ENCODE measurements at regions not wholly inside any gene's neighbourhood (a gene's known extent, or its start where the extent isn't known, plus 50 kb on each side); places are given as distances from the start of the nearest gene placed in this dataset.
"Not testable (repeated sequence)": the region's sequence is repeated elsewhere in the genome, so short reads cannot be mapped to it uniquely, and the experiment has no call there.

- DNase-seq = not testable (repeated sequence)
Measured at GRCh38 chr10:46749470-46749869, 161.8 kb upstream of the PTPN20 start.

DNA sequence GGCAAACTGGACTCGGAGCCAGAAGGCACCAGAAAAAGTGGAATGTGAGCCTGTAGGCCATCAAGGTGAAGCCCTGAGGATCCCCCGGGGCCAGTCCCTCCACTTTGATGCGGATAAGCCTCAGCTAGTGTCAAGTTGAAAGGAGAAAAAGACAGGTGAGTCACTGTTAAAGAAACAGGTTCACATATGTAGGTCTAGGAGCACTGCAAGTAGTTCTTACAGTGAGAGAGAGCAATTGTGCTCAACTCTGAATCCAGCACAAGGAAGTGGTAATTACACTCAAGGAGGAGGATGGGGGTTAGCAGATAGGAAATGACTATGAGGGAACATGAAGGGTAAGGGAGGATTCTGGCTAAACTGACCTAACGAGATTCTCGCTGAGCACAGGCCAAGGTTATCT is 157.5 kb upstream of the PTPN20 start:
- DNase-seq = not testable (repeated sequence)

- not testable (repeated sequence) for DNase-seq
Measured at GRCh38 chr10:46761471-46761870, 149.8 kb upstream of the PTPN20 start.

DNA sequence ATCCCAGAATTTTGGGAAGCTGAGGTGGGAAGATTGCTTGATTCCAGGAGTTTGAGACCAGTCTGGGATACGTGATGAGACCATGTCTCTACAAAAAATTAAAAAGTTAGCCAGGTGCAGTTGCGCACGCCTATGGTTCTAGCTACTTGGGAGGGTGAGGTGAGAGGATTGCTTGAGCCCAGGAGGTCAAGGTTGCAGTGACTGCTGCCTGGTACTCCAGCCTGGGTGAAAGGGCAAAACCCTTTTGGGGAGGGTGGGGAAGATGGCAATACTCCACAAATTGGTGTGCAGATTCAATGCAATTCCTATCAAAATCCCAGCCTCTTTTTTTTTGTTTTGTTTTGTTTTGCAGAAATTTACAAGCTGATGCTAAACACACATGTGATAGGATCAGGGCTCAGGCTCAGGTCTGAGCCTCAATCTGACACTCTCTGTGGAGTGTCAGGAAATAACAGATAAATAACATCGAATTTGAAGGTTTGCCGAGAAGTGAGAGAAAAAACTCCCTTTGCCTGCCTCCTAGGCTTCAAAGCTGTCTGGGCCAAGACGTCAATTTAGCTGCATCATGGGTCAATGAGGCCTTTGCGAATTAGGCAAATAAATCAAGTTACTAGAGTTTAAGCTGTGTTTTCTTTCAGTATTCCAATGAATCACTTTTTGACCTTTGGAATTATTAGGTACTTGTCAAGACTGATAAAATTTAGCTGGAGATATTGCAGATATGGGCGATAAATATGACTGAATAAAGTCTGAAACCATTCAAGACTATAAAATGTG is 142.5 kb upstream of the PTPN20 start:
- not testable (repeated sequence) for DNase-seq

- not testable (repeated sequence) for DNase-seq
Measured at GRCh38 chr10:46773178-46773896, 137.9 kb upstream of the PTPN20 start.

- not testable (repeated sequence) for DNase-seq
Measured at GRCh38 chr10:46773897-46774236, 137.4 kb upstream of the PTPN20 start.

- DNase-seq = not testable (repeated sequence)
Measured at GRCh38 chr10:46774366-46774765, 136.9 kb upstream of the PTPN20 start.

- not testable (repeated sequence) for DNase-seq
Measured at GRCh38 chr10:46774945-46775667, 136.1 kb upstream of the PTPN20 start.

DNA sequence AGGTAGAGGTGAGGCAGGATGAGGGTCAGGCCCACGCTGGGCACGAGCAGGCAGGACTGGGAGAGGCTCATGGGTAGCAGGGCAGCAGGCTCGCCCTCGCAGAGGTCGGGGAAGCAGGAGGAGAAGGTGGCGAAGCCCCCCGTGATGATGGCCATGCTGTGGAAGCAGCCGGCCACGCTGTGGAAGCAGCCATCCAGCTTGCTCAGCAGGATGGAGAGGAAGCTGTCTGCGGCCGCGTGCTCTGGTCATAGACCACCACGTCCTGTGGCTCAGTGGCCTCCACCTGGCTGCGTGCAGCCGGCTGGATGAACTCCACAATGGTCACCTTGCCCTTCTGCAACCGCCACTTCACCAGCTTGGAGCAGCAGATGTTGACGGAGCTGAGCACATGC is 135.6 kb upstream of the PTPN20 start:
- DNase-seq = not testable (repeated sequence)

DNA sequence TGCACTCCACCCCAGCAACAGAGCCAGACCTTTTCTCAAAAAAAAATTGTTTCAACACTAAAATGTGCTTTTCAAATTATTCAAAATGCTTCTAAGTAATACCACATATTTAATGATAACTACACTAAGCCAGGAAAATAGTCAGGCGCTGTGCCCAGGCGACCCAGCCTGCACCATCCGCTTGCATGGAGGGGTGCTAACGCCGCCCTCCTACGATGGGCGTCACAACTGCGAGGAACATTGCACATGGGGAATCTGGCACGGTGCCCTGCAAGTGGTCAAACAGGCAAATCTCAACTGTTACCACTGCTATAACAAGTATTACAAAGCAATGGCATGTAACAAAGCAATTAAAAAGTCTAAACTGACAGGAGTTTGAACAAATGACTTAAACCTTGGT is 131.7 kb upstream of the PTPN20 start:
- not testable (repeated sequence) for DNase-seq

DNA sequence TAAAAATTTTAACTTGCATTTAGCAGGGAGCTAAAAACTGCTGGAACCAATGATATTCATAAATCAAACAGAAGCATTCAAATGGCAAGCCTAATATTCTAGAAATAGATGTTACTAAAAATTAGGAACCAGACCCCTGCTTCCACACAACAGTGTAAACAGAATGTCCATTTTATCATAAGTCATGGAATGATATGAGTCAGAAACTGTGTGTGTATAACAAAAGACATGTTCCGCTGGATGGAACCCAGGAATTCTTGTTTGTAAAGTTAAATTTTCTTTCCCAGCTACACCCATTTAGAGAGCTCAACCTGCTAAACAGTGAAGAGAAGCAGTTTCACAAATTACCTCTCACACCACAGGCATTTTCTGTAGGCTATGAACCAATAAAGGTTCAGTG is 131.1 kb upstream of the PTPN20 start:
- DNase-seq = not testable (repeated sequence)

GRCh38 chr10:46781001-46781400 is 130.2 kb upstream of the PTPN20 start:
- DNase-seq = not testable (repeated sequence)

DNA sequence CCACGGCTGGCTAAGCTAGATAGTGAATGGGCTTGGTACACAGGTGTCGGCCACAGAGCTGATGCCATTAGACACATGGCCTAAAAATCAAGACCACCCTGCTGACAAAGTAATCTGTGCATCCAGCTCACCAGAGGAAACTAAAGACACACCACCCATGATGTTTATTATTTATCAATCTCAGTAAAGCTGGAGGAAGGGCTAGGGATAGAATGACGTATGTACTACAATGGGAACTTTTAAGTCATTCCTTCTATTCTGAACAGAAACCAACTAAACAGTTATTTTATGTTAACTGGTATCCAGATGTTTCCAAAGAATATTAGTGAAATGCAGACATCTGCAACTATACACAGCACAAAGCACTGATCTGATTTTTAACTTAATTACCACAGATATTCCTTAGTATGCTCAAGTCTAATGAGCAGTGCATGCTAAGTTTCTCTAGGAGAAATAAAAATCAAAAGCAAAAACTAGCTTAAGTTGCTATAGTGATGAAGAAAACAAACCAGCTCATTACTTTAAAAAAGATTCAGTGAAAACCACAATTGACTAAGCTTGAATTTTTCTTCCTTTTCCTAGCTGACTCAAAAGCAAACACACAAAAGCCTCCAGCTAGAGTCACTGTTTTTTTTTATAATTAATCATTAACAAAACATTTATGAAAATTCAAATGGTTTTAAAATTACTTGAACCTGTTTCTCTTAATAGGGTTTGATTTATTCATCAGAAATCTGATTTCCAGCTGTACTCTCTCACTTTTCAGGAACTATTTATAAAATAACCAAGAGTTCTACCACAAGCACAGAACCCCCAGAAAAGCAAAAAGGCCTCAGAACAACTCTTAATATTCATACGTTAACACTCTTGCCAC is 129.0 kb upstream of the PTPN20 start:
- DNase-seq = not testable (repeated sequence)

DNA sequence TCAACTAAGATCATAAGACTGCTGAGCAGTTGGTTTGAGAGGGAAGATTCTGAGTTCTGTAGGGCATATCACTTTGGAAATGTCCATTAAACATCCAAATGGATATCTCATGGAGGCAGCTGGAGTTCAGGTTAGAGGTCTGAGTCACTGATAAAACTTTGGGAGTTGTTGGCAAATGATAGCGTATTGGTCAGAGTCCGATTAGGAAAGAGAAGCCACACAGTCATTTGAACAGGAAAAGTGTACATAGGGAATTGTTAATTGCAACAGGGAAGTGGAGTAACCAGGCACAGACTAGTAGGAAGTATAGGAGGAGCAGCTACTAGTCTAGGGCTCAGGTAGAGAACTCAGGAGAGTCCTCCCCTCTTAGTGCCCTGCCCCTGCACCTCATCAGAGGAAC is 126.6 kb upstream of the PTPN20 start:
- not testable (repeated sequence) for DNase-seq

- not testable (repeated sequence) for DNase-seq
Measured at GRCh38 chr10:46786125-46786517, 125.1 kb upstream of the PTPN20 start.

GRCh38 chr10:46786518-46787320 is 124.5 kb upstream of the PTPN20 start:
- DNase-seq = peak; percentile 59

DNA sequence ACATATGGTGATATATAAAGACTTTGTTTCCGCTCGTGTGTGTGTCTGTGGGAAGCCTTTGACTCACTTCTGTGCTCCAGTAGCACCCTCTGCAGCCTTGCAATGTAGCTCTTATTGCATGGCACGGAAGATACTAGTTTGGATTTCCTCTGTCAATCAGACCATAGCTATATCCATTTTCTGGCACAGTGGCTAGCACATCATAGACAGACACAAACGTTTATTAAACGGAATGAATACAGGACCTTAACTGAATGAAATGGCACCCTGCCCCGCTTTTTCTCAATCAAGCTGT is 124.0 kb upstream of the PTPN20 start:
- peak; percentile 24 for DNase-seq

DNA sequence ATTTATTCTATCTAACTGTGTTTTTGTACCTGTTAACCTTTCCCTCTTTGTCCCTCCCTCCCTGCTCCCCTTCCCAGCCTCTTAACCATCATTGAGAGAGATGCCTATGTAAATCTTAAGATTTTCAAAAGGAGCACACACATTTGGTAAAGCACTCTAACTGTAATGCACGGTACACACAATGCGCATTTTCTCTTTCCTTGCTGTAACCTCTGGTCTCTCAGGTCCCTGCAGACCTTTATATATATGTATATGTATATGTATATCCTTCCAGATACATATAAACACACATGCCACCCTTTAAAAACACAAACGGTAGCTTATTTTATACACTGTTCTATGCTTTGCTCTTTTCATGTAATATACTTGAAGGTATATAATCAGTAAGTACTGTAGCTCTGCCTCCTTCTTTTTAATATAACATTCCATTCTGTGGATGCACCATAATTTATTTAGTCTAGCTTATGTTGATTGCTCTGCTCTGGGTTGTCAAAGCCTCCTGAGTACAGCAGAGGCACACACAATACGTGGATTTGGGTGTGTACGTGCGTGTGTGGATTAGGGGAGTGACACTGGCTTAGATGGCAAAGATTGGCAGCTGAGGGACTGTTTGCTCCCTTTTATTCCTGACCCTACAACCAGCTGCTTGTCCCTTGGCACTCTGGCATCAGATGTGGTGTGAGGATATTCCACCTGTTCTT is 118.4 kb upstream of the PTPN20 start:
- DNase-seq = not testable (repeated sequence)

GRCh38 chr10:46796351-46796750 is 114.9 kb upstream of the PTPN20 start:
- not testable (repeated sequence) for DNase-seq

DNA sequence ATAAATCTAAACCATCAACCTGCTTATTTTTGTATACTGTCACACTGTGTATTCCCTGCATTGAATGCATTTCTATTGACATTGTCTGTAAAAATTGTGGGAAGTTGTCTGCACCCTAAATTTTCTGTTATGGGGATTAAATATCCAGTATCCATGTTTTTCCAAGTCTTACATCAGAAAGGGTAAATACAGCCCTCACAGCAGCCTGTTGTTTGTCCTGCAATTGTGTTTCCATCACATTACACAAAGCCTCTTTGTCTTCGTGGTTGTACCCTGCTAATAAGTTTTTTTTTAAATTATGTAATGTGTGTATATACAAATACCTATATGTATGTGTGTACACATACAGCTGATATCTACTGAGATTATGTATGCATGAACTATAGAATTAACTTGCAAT is 109.2 kb upstream of the PTPN20 start:
- DNase-seq = not testable (repeated sequence)

- DNase-seq = not testable (repeated sequence)
Measured at GRCh38 chr10:46803082-46803481, 108.1 kb upstream of the PTPN20 start.

Data from CD4-positive, alpha-beta T cell treated with Interleukin-10 for 1 hour (primary cell).